ENCODE measurements at regions not wholly inside any gene's neighbourhood (a gene's known extent, or its start where the extent isn't known, plus 50 kb on each side); places are given as distances from the start of the nearest gene placed in this dataset.
"Not testable (repeated sequence)": the region's sequence is repeated elsewhere in the genome, so short reads cannot be mapped to it uniquely, and the experiment has no call there.

GRCh38 chr5:9858043-9858442, 227.9 kb upstream of the TAS2R1 start:
- no peak for DNase-seq (ENCODE audit: low read depth)

- no peak for DNase-seq (ENCODE audit: low read depth)
These were observed 223.2 kb upstream of the TAS2R1 start for GRCh38 chr5:9853309-9853708.

GRCh38 chr5:9852671-9853070, 222.5 kb upstream of the TAS2R1 start:
- DNase-seq (ENCODE audit: low read depth) = no peak

GRCh38 chr5:9851458-9851857, 221.3 kb upstream of the TAS2R1 start:
- peak; percentile 3 for DNase-seq (ENCODE audit: low read depth)

GRCh38 chr5:9850456-9850855, 220.3 kb upstream of the TAS2R1 start:
- DNase-seq (ENCODE audit: low read depth) = no peak

GRCh38 chr5:9847631-9848030, 217.5 kb upstream of the TAS2R1 start:
- DNase-seq (ENCODE audit: low read depth) = no peak

GRCh38 chr5:9845185-9845584, 215.0 kb upstream of the TAS2R1 start:
- DNase-seq (ENCODE audit: low read depth) = no peak

- DNase-seq (ENCODE audit: low read depth) = no peak
These were observed 211.5 kb upstream of the TAS2R1 start for GRCh38 chr5:9841516-9842170.

- DNase-seq (ENCODE audit: low read depth) = no peak
These were observed 208.8 kb upstream of the TAS2R1 start for GRCh38 chr5:9838916-9839315.

GRCh38 chr5:9834871-9835770, 205.0 kb upstream of the TAS2R1 start:
- no peak for DNase-seq (ENCODE audit: low read depth)

GRCh38 chr5:9833871-9834270, 203.7 kb upstream of the TAS2R1 start:
- DNase-seq (ENCODE audit: low read depth) = no peak

- DNase-seq (ENCODE audit: low read depth) = no peak
These were observed 202.8 kb upstream of the TAS2R1 start for GRCh38 chr5:9832921-9833320.

GRCh38 chr5:9831823-9832222, 201.7 kb upstream of the TAS2R1 start:
- no peak for DNase-seq (ENCODE audit: low read depth)

- DNase-seq (ENCODE audit: low read depth) = no peak
These were observed 200.0 kb upstream of the TAS2R1 start for GRCh38 chr5:9830184-9830583.

GRCh38 chr5:9829621-9830020, 199.5 kb upstream of the TAS2R1 start:
- DNase-seq (ENCODE audit: low read depth) = no peak

- no peak for DNase-seq (ENCODE audit: low read depth)
These were observed 190.7 kb upstream of the TAS2R1 start for GRCh38 chr5:9820691-9821449.

GRCh38 chr5:9818340-9818845, 188.2 kb upstream of the TAS2R1 start:
- no peak for DNase-seq (ENCODE audit: low read depth)

GRCh38 chr5:9817819-9818218, 187.7 kb upstream of the TAS2R1 start:
- no peak for DNase-seq (ENCODE audit: low read depth)

- DNase-seq (ENCODE audit: low read depth) = no peak
These were observed 184.9 kb upstream of the TAS2R1 start for GRCh38 chr5:9815051-9815450.

GRCh38 chr5:9813305-9813704, 183.2 kb upstream of the TAS2R1 start:
- DNase-seq (ENCODE audit: low read depth) = no peak

GRCh38 chr5:9807366-9807765, 177.2 kb upstream of the TAS2R1 start:
- DNase-seq (ENCODE audit: low read depth) = not testable (repeated sequence)

- no peak for DNase-seq (ENCODE audit: low read depth)
These were observed 171.8 kb upstream of the TAS2R1 start for GRCh38 chr5:9801908-9802307.

All from Daoy (cell line).